MM.1S (cell line): ENCODE measurements at regions not wholly inside any gene's neighbourhood (a gene's known extent, or its start where the extent isn't known, plus 50 kb on each side); places are given as distances from the start of the nearest gene placed in this dataset.

Experiments
- CTCF ChIP-seq: fragments of 300-600 bp; sonication (generic); IDR thresholded peaks from 2 replicates; pipeline ENCODE4 v1.5.1; 2016; ENCODE audit warnings: antibody characterized with exemption, low read length, mixed read lengths
- EZH2 ChIP-seq: fragments of 300-600 bp; sonication (generic); optimal IDR thresholded peaks from 2 replicates; pipeline ENCODE3; 2017; ENCODE audit warnings: low read depth, mild to moderate bottlenecking, antibody characterized with exemption, low read length, mixed read lengths
- EZH2phosphoT487 ChIP-seq: fragments of 300-600 bp; sonication (generic); IDR thresholded peaks from 2 replicates; pipeline ENCODE4 v1.6.1; 2018; ENCODE audit warnings: antibody characterized with exemption, low read length

- TF ChIP-seq CTCF = no peak
- no peak for TF ChIP-seq EZH2
- no peak for TF ChIP-seq EZH2phosphoT487
Observed at GRCh38 chr4:133045288-133045687, 103.8 kb upstream of the PCDH10 start.
